ENCODE measurements at regions not wholly inside any gene's neighbourhood (a gene's known extent, or its start where the extent isn't known, plus 50 kb on each side); places are given as distances from the start of the nearest gene placed in this dataset.

GRCh38 chr11:122394313-122394712 is 261.2 kb upstream of the UBASH3B start:
- DNase-seq (ENCODE audit: low spot score in 2 of 2) (no peak), ATAC-seq (no peak)
- Mint-ChIP-seq H3K27ac (no peak overlapping the region), H3K36me3 (no peaks in the 10 kb centered on the region), H3K9me3 (peaks cover 0 to 3% of the 10 kb centered on the region in 2 donors)

- DNase-seq (ENCODE audit: low spot score in 2 of 2) (no peak), ATAC-seq (no peak)
- Mint-ChIP-seq H3K27ac (no peak overlapping the region), H3K9me3 (peaks cover 0 to 3% of the 10 kb centered on the region in 2 donors), H3K36me3 (no peaks in the 10 kb centered on the region)
These were observed 262.2 kb upstream of the UBASH3B start for GRCh38 chr11:122393209-122393860.

GRCh38 chr11:122392508-122392907 is 263.0 kb upstream of the UBASH3B start:
- no peak for ATAC-seq
- Mint-ChIP-seq H3K36me3 (no peaks in the 10 kb centered on the region), H3K27ac (no peak overlapping the region), H3K9me3 (peaks cover 0 to 3% of the 10 kb centered on the region in 2 donors)
- DNase-seq (ENCODE audit: low spot score in 2 of 2) = no peak

GRCh38 chr11:122391049-122391448 is 264.5 kb upstream of the UBASH3B start:
- DNase-seq (ENCODE audit: low spot score in 2 of 2) (no peak), ATAC-seq (no peak)
- Mint-ChIP-seq H3K9me3 (no peaks in the 10 kb centered on the region), H3K27ac (no peak overlapping the region), H3K36me3 (no peaks in the 10 kb centered on the region)

- Mint-ChIP-seq H3K36me3 (no peaks in the 10 kb centered on the region), H3K9me3 (peaks cover 4 to 23% of the 10 kb centered on the region in 2 donors), H3K27ac (no peak overlapping the region)
- DNase-seq (ENCODE audit: low spot score in 2 of 2) (no peak), ATAC-seq (no peak)
These were observed 267.2 kb upstream of the BLID start for GRCh38 chr11:122383186-122383585.

GRCh38 chr11:122375687-122376399 is 259.8 kb upstream of the BLID start:
- no peak overlapping the region for H3K27ac Mint-ChIP-seq
- peak in 1 of 2 donors; percentile 96 for ATAC-seq
- H3K36me3 Mint-ChIP-seq = peaks cover 0 to 11% of the 10 kb centered on the region in 2 donors
- no peak for DNase-seq (ENCODE audit: low spot score in 2 of 2)
- H3K9me3 Mint-ChIP-seq = peaks cover 16 to 31% of the 10 kb centered on the region in 2 donors

DNA sequence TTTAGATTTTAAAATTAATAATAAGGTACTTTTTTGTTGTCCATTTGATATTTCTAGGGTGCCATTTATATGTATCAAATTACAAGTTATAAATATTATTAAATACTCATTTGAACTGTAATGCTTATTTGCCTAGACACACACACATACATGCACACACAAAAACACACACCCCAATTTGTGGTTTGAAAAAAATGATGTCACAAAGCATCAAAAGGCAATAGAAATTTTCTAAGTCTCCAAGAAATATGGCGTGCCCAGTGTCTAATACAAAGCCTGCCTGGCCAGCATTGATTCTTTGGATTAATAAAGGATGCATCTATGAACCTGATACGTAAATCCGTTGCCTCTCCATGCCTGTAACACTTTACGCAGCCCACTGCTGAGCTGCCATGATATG is 252.8 kb upstream of the BLID start:
- Mint-ChIP-seq H3K27ac (no peak overlapping the region), H3K9me3 (no peaks in the 10 kb centered on the region), H3K36me3 (no peaks in the 10 kb centered on the region)
- ATAC-seq (no peak), DNase-seq (ENCODE audit: low spot score in 2 of 2) (no peak)

- H3K36me3 Mint-ChIP-seq = no peaks in the 10 kb centered on the region
- no peaks in the 10 kb centered on the region for H3K9me3 Mint-ChIP-seq
- DNase-seq (ENCODE audit: low spot score in 2 of 2) (no peak), ATAC-seq (no peak)
- no peak overlapping the region for H3K27ac Mint-ChIP-seq
These were observed 251.8 kb upstream of the BLID start for GRCh38 chr11:122367809-122368231.

DNA sequence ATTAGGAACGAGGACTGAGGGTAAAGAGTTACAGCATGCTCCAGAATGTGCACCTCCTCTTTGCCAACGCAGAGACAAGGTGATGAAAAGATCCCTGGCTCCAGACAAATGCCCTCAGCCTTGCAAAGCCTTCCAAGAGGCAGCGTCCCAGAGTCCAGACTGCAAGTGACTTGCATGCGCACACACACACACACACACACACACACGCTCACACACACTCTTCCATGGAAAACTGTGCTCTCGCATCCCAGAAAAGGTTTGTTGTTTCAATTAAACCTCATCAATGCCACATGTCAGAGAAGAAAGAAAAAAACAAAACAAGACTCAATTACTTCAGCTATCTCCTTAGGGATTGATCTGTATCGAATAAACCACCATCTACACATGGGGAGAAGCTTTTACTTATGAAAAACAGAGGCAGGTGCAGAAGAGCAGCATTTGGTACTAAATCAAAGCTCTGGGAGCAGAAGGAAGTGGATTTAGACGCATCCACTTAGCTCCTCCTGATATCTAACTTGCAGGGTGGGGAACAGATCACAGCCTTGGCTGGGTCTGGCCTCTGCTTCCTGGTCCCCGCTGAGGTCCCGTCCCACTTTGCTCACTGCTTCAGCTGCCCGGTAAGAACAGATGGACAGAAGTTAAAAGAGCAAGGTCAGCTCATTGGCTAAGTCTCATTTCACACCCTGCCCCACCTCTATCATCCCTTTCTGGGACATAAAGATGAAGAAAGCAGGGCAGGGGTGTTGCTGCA is 249.8 kb upstream of the BLID start:
- DNase-seq (ENCODE audit: low spot score in 2 of 2) (no peak), ATAC-seq (no peak)
- Mint-ChIP-seq H3K9me3 (no peaks in the 10 kb centered on the region), H3K36me3 (no peaks in the 10 kb centered on the region), H3K27ac (no peak overlapping the region)

GRCh38 chr11:122363296-122363695 is 247.3 kb upstream of the BLID start:
- ATAC-seq (no peak), DNase-seq (ENCODE audit: low spot score in 2 of 2) (no peak)
- H3K9me3 Mint-ChIP-seq = no peaks in the 10 kb centered on the region
- no peaks in the 10 kb centered on the region for H3K36me3 Mint-ChIP-seq
- no peak overlapping the region for H3K27ac Mint-ChIP-seq

DNA sequence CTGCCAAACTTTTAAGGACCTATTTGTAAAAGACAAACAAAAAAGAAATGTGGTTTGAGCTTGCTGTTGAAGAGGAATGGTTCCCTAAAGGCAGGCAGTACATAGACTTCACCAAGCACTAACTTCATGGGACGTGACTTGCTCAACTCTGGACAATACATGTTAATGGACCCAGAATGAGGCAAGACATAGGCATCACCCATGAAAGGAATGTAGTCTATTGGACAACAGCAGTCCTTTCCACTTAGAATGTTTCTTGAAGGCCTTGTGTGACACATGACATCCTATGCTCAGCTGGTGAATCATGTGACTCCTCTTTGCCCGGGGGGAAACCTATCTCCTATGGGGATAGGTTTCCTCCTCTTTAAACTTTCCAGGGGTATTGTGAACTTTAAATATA is 246.4 kb upstream of the BLID start:
- Mint-ChIP-seq H3K36me3 (no peaks in the 10 kb centered on the region), H3K27ac (no peak overlapping the region), H3K9me3 (no peaks in the 10 kb centered on the region)
- no peak for ATAC-seq
- no peak for DNase-seq (ENCODE audit: low spot score in 2 of 2)

DNA sequence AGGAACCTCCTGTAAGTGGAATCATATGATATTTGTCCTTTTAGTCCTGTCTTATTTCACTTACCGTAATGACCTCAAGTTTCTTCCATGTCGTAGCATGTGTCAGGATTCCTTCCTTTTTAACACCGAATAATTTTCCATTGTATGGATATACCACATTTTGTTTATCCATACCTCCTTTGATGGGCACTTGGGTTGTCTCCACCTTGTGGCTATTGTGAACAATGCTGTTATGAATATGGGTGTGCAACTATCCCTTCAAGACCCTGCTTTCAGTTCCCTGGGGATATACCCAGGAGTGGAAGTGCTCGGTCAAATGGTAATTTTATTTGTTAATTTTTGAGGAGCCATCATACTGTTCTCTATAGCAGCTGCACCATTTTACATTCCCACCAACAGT is 244.9 kb upstream of the BLID start:
- Mint-ChIP-seq H3K36me3 (no peaks in the 10 kb centered on the region), H3K27ac (no peak overlapping the region), H3K9me3 (no peaks in the 10 kb centered on the region)
- DNase-seq (ENCODE audit: low spot score in 2 of 2) (no peak), ATAC-seq (no peak)

DNA sequence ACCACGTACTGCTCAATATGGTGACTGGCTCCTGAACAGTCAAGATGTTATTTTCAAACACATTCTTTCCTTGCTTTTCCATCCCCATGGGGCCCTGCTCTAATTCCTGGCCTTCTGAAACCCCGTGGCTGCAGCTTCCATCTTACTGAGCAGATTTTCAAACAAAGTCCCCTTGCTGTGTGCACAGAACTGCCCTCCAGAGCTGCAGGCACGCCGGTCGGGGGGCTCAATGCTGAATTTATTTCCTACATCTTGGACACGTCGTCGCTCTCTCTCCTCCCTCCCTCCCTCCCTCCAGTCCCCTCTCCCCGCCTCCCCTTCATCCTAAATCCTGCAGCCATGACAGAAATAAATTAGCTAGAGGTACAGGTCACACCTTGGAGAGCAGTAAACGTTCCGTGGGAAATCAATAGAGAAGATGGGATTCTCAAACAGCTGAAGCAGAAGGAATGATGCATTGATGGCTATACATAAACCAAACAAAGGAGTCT is 243.1 kb upstream of the BLID start:
- DNase-seq (ENCODE audit: low spot score in 2 of 2) = no peak

GRCh38 chr11:122358292-122358691 is 242.3 kb upstream of the BLID start:
- H3K36me3 Mint-ChIP-seq = no peaks in the 10 kb centered on the region
- H3K27ac Mint-ChIP-seq = no peak overlapping the region
- DNase-seq (ENCODE audit: low spot score in 2 of 2) (no peak), ATAC-seq (no peak)
- peaks cover 0 to 7% of the 10 kb centered on the region in 2 donors for H3K9me3 Mint-ChIP-seq

More for the DNA sequence above, 243.1 kb upstream of the BLID start:
- Mint-ChIP-seq H3K27ac (no peak overlapping the region), H3K9me3 (peaks cover 0 to 7% of the 10 kb centered on the region in 2 donors), H3K36me3 (no peaks in the 10 kb centered on the region)
- ATAC-seq = no peak

DNA sequence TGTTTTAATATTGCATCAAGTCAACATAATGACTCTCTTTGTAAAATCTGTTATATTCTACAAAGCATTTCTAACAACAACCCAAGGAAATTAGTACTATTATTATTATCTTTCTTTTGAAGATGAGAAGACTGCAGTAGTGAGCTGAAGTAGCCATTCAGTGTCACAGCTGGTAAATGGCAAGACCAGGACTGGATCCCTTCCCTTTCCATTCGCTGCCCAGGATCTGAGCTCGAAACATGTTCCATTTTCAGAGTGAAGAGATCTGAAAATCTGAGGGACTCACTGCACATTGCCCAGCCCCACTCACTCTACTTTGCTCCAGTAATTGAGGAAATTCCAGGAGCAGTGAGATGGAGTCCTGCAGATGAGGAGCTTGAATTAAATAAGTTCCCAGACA is 240.0 kb upstream of the BLID start:
- no peaks in the 10 kb centered on the region for H3K36me3 Mint-ChIP-seq
- peaks cover 0 to 7% of the 10 kb centered on the region in 2 donors for H3K9me3 Mint-ChIP-seq
- no peak for ATAC-seq
- DNase-seq (ENCODE audit: low spot score in 2 of 2) = no peak
- H3K27ac Mint-ChIP-seq = no peak overlapping the region

GRCh38 chr11:122354025-122354697 is 238.1 kb upstream of the BLID start:
- DNase-seq (ENCODE audit: low spot score in 2 of 2) (no peak), ATAC-seq (no peak)
- H3K36me3 Mint-ChIP-seq = no peaks in the 10 kb centered on the region
- peaks cover 0 to 7% of the 10 kb centered on the region in 2 donors for H3K9me3 Mint-ChIP-seq
- no peak overlapping the region for H3K27ac Mint-ChIP-seq

DNA sequence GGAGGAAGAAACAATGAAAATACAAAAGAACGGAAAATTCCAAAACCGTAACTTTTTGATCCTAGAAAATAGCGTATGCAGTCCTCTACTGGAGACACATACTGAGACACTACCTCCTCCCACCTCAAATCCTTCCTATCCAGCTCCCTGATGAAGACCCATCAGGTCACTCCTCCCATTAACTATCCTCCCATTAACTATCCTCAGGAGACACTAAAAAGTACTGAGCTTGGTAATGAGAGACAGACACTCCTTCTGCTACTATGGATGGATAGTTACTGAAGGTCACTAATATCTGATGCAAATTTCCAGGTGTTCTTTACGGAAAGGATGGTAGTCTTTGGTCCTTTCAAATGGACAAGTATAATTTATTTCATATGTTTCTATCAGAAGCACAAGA is 237.5 kb upstream of the BLID start:
- ATAC-seq (no peak), DNase-seq (ENCODE audit: low spot score in 2 of 2) (no peak)
- Mint-ChIP-seq H3K27ac (peak overlapping the region in 1 of 2 donors; percentile 65), H3K36me3 (no peaks in the 10 kb centered on the region), H3K9me3 (peaks cover 0 to 7% of the 10 kb centered on the region in 2 donors)

Data from activated naive CD4-positive, alpha-beta T cell treated with anti-CD3 and anti-CD28 coated beads, Interleukin-2, amount 50 U/mL, for 72 hours (primary cell).